Uterus (tissue), 3 donors: ENCODE measurements at regions not wholly inside any gene's neighbourhood (a gene's known extent, or its start where the extent isn't known, plus 50 kb on each side); places are given as distances from the start of the nearest gene placed in this dataset.

ENCODE experiments used
- DNase-seq, 2 donors: peaks; one replicate each; pipeline ENCODE4 v3.0.0-alpha.2; 2019 to 2020
- H3K27ac ChIP-seq, 2 donors: fragments of 200-600 bp; sonication (generic); 1 replicate in 1 of 2; 2 replicates in 1 of 2; pipeline ENCODE4 v1.5.1; 2016 to 2018
- H3K27me3 ChIP-seq, 2 donors: fragments of 200-600 bp; sonication (generic); one replicate each; pipeline ENCODE4 v1.5.1; 2018 to 2019; ENCODE audit warnings: control low read depth in 1 of 2
- H3K36me3 ChIP-seq, 2 donors: fragments of 200-600 bp; sonication (generic); one replicate each; pipeline ENCODE4 v1.5.1; 2019; ENCODE audit warnings: control low read depth in 1 of 2
- H3K4me1 ChIP-seq, 2 donors: fragments of 200-600 bp; sonication (generic); one replicate each; pipeline ENCODE4 v1.5.1; 2018 to 2019; ENCODE audit warnings: control low read depth in 1 of 2
- H3K4me3 ChIP-seq, 2 donors: fragments of 200-600 bp; sonication (generic); 1 replicate in 1 of 2; 2 replicates in 1 of 2; pipeline ENCODE4 v1.5.1; 2018 to 2019; ENCODE audit warnings: mild to moderate bottlenecking in 1 of 2
- H3K9me3 ChIP-seq, 2 donors: fragments of 200-600 bp; sonication (generic); one replicate each; pipeline ENCODE4 v1.5.1; 2019; ENCODE audit warnings: control low read depth in 1 of 2
- POLR2A ChIP-seq, 2 donors: fragments of 450-650 bp; IDR thresholded peaks; one replicate each; pipeline ENCODE4 v1.6.1; 2016; ENCODE audit warnings: antibody characterized with exemption in 2 of 2, mild to moderate bottlenecking in 1 of 2, moderate library complexity in 1 of 2
- intact Hi-C: fragments of 100-400 bp; cut with DNase I; formaldehyde crosslinking; loops from one replicate; pipeline ENCODE4 v1.15.1; 2023; ENCODE audit warnings: low total_unique reads
- TF ChIP-seq, protein P1 (sequence below), 4 experiments: fragments of 200-600 bp in 2 of 4; fragments of 450-650 bp in 2 of 4; sonication (generic) in 2 of 4; IDR thresholded peaks; one replicate each; pipeline ENCODE4 v1.5.1; 2016 to 2019; ENCODE audit warnings: antibody characterized with exemption in 4 of 4, mild to moderate bottlenecking in 2 of 4, moderate library complexity in 1 of 4
- donor health status: DM: yes; HTN: yes; CAD: no.

DNA sequence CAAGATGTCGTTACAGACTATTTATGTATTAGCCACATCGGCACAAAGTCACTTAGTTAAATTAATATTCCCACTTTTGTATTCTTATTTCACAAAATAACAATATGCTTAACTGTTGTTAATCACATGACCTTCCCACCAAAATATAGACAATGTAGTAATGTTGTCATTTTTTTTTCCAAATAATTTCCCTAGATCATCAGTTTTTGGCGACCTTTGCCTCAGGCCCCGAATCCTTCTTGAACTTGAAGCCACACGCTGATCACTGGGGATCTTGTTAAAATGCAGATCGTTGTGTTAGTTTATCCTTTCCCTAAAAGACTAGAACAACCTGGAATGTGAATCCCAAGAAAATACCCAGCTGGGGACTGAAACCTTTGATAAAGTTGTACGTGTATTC, 497.6 kb downstream of the SUCLG1 start:
- Histone ChIP-seq H3K27ac (no peak overlapping the region), H3K36me3 (no peaks in the 10 kb centered on the region), H3K27me3 (no peaks in the 10 kb centered on the region), H3K4me3 (no peak overlapping the region), H3K4me1 (no peaks in the 10 kb centered on the region), H3K9me3 (no peaks in the 10 kb centered on the region)
- no peak for DNase-seq
- TF ChIP-seq, protein P1, sequence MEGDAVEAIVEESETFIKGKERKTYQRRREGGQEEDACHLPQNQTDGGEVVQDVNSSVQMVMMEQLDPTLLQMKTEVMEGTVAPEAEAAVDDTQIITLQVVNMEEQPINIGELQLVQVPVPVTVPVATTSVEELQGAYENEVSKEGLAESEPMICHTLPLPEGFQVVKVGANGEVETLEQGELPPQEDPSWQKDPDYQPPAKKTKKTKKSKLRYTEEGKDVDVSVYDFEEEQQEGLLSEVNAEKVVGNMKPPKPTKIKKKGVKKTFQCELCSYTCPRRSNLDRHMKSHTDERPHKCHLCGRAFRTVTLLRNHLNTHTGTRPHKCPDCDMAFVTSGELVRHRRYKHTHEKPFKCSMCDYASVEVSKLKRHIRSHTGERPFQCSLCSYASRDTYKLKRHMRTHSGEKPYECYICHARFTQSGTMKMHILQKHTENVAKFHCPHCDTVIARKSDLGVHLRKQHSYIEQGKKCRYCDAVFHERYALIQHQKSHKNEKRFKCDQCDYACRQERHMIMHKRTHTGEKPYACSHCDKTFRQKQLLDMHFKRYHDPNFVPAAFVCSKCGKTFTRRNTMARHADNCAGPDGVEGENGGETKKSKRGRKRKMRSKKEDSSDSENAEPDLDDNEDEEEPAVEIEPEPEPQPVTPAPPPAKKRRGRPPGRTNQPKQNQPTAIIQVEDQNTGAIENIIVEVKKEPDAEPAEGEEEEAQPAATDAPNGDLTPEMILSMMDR (IDR thresholded peaks at IDR 0.05): no peak
- TF ChIP-seq POLR2A (IDR thresholded peaks at IDR 0.05): no peak
- intact Hi-C loops: no loop called here

DNA sequence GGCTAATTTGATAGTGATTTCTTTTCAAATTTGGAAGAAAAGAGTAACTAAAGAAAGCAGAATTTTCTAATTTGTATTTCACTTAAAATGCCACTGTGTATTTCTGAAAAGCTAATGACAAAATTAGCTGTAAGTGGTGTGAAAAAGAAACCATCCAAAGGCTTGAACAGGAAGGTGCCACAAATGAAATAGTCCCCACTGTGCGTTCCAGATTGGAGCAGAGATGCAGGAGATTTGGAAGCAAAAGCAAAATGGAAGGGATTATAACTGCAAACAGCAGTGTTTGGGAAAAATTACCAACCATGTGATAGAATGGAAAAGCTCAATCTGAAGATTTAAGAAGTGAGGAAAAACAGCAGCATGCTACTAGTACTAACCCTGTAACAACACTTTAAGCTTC, 498.7 kb downstream of the SUCLG1 start:
- H3K36me3 ChIP-seq: no peaks in the 10 kb centered on the region
- no peaks in the 10 kb centered on the region for H3K27me3 ChIP-seq
- H3K9me3 ChIP-seq: no peaks in the 10 kb centered on the region
- TF ChIP-seq POLR2A (IDR thresholded peaks at IDR 0.05): no peak
- TF ChIP-seq, protein P1 (IDR thresholded peaks at IDR 0.05): no peak
- H3K4me1 ChIP-seq: no peaks in the 10 kb centered on the region
- no peak overlapping the region for H3K4me3 ChIP-seq
- intact Hi-C loops: no loop called here
- no peak overlapping the region for H3K27ac ChIP-seq
- no peak for DNase-seq

DNA sequence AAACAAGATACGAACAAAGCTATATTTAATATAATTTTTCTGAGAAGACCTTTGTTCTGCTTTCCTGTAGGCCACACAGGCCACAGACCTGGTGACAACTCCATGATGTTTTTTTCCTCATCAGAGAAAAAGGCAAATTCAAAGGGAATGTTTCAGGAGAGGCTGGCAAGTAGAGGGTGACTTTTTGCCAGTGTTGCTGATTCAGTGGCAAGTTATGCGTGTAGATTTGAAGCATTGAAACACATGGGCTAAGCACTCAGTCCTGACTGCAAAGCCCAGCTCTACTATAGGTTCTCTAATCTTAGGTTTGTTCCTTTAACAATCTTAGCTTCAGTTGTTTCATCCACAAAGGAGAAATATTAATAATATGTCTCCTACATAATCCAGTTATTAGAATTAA, 499.8 kb downstream of the SUCLG1 start:
- H3K27ac ChIP-seq: no peak overlapping the region
- intact Hi-C loops: no loop called here
- no peaks in the 10 kb centered on the region for H3K9me3 ChIP-seq
- TF ChIP-seq, protein P1 (IDR thresholded peaks at IDR 0.05): no peak
- no peak for TF ChIP-seq POLR2A (IDR thresholded peaks at IDR 0.05)
- H3K4me3 ChIP-seq: no peak overlapping the region
- DNase-seq: no peak
- no peaks in the 10 kb centered on the region for H3K36me3 ChIP-seq
- no peaks in the 10 kb centered on the region for H3K27me3 ChIP-seq
- H3K4me1 ChIP-seq: no peaks in the 10 kb centered on the region

DNA sequence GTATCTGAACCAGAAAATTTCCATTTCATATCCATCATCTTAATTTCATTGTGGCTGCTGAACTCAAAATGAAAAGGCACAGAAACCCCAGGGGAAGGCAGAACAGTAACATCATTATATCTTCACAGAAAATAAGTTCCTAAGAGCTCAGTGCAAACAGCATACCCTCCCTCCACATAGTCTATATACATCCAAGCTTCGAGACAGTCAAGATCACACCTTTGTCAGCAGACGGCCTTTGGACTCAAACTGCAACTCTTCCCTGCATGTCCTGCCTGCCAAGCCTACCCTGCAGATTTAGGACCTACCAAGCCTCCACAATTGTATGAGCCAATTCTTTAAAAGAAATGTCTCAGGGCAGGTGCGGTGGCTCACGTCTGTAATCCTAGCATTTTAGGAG, 502.1 kb downstream of the SUCLG1 start:
- intact Hi-C loops: no loop called here
- Histone ChIP-seq H3K4me1 (no peaks in the 10 kb centered on the region), H3K27me3 (no peaks in the 10 kb centered on the region), H3K27ac (no peak overlapping the region), H3K4me3 (no peak overlapping the region), H3K36me3 (no peaks in the 10 kb centered on the region), H3K9me3 (no peaks in the 10 kb centered on the region)
- DNase-seq: no peak
- TF ChIP-seq, protein P1 (IDR thresholded peaks at IDR 0.05): no peak
- TF ChIP-seq POLR2A (IDR thresholded peaks at IDR 0.05): no peak

DNA sequence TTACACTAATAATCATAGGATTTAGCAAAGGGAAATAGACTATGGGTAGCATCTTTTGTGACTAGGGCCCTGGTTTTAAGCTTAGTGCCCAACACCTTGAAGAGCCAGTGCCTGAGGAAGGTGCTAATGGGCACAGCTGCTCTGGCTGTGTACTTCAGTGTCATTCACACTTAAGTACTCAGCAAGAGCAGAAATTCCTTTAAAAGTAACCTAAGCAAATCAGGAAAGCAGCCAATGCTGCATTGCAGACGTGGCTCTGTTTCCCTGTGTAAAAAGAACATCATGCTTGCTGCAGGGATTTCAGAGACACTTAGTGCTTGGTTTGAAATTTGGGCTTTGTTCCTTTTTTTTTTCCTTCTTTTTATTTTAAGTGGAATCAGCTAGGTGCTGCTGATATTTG, 505.4 kb downstream of the SUCLG1 start:
- Histone ChIP-seq H3K36me3 (no peaks in the 10 kb centered on the region), H3K27me3 (no peaks in the 10 kb centered on the region), H3K9me3 (no peaks in the 10 kb centered on the region), H3K4me3 (no peak overlapping the region), H3K4me1 (no peaks in the 10 kb centered on the region), H3K27ac (no peak overlapping the region)
- intact Hi-C loops: no loop called here
- DNase-seq: no peak
- TF ChIP-seq, protein P1 (IDR thresholded peaks at IDR 0.05): no peak
- no peak for TF ChIP-seq POLR2A (IDR thresholded peaks at IDR 0.05)
